GM21786 (cell line): ENCODE measurements at regions not wholly inside any gene's neighbourhood (a gene's known extent, or its start where the extent isn't known, plus 50 kb on each side); places are given as distances from the start of the nearest gene placed in this dataset.

Experiments
- ATAC-seq: cut with Tn5 transposase; IDR thresholded peaks from one replicate; pipeline ENCODE4 v1.9.1; 2021; ENCODE audit not compliant: unreplicated experiment

GRCh38 chr13:99862244-99862643 is 109.3 kb downstream of the ZIC5 start:
- ATAC-seq: no peak

GRCh38 chr13:99861771-99862170 is 109.8 kb downstream of the ZIC5 start:
- ATAC-seq: no peak

- ATAC-seq: no peak
Observed at GRCh38 chr13:99860745-99861144, 110.8 kb downstream of the ZIC5 start.

GRCh38 chr13:99859178-99860177 is 112.1 kb downstream of the ZIC5 start:
- ATAC-seq: peak; percentile 88

- ATAC-seq: no peak
Observed at GRCh38 chr13:99857738-99858137, 113.8 kb downstream of the ZIC5 start.

- no peak for ATAC-seq
Observed at GRCh38 chr13:99855526-99856420, 115.8 kb downstream of the ZIC5 start.

- ATAC-seq: no peak
Observed at GRCh38 chr13:99854366-99854765, 117.2 kb downstream of the ZIC5 start.

- no peak for ATAC-seq
Observed at GRCh38 chr13:99847318-99847750, 124.2 kb downstream of the ZIC5 start.

- ATAC-seq: no peak
Observed at GRCh38 chr13:99845161-99845874, 126.2 kb downstream of the ZIC5 start.

- ATAC-seq: no peak
Observed at GRCh38 chr13:99844421-99844820, 127.1 kb downstream of the ZIC5 start.

GRCh38 chr13:99843872-99844271 is 127.7 kb downstream of the ZIC5 start:
- no peak for ATAC-seq

- ATAC-seq: no peak
Observed at GRCh38 chr13:99842405-99842804, 129.2 kb downstream of the ZIC5 start.

- ATAC-seq: no peak
Observed at GRCh38 chr13:99836291-99836690, 135.3 kb downstream of the ZIC5 start.

- no peak for ATAC-seq
Observed at GRCh38 chr13:99835442-99835841, 136.1 kb downstream of the ZIC5 start.

GRCh38 chr13:99834246-99834645 is 137.3 kb downstream of the ZIC5 start:
- no peak for ATAC-seq

GRCh38 chr13:99832347-99832746 is 139.2 kb downstream of the ZIC5 start:
- ATAC-seq: no peak

- ATAC-seq: no peak
Observed at GRCh38 chr13:99830931-99831330, 140.6 kb downstream of the ZIC5 start.

GRCh38 chr13:99829593-99830239 is 141.9 kb downstream of the ZIC5 start:
- no peak for ATAC-seq

- no peak for ATAC-seq
Observed at GRCh38 chr13:99829161-99829560, 142.4 kb downstream of the ZIC5 start.

GRCh38 chr13:99828735-99829134 is 142.8 kb downstream of the ZIC5 start:
- no peak for ATAC-seq
